B cell (primary cell): ENCODE measurements at regions not wholly inside any gene's neighbourhood (a gene's known extent, or its start where the extent isn't known, plus 50 kb on each side); places are given as distances from the start of the nearest gene placed in this dataset.

Source experiments
- ATAC-seq: fragments of 200-7000 bp; cut with Tn5 transposase; one replicate; pipeline ENCODE4 v1.10.0; 2021; ENCODE audit warnings: low read depth, mild to moderate bottlenecking, moderate number of reproducible peaks, moderate library complexity
- CTCF ChIA-PET: fragments of 350-600 bp; sonication (Branson Sonifier 250); formaldehyde crosslinking; loops from one replicate; lab custom pipeline; 2021; ENCODE audit warnings: antibody characterized with exemption, inconsistent platforms; lab: Charles Lee
- POLR2A ChIA-PET: fragments of 350-600 bp; sonication (Branson Sonifier 250); formaldehyde crosslinking; loops from one replicate; lab custom pipeline; 2021; ENCODE audit warnings: antibody characterized with exemption; lab: Charles Lee
- DNase-seq: peaks from one replicate; pipeline ENCODE4 v3.0.0; 2013
- H2AFZ ChIP-seq: 2 replicates; pipeline ENCODE4 v1.6.1; 2012; ENCODE audit warnings: mild to moderate bottlenecking, low read depth, low read length; ENCODE audit not compliant: insufficient read depth, poor library complexity, severe bottlenecking
- H3K27ac ChIP-seq, 2 donors: 1 replicate in 1 of 2; 2 replicates in 1 of 2; pipeline ENCODE4 v1.5.1; 2012 to 2013; ENCODE audit warnings: low read length in 2 of 2, mild to moderate bottlenecking in 2 of 2, moderate library complexity in 1 of 2
- H3K27me3 ChIP-seq, 4 experiments: fragments of 200-600 bp in 1 of 4; sonication (generic) in 1 of 4; replicated peaks in 1 of 4; 1 replicate in 2 of 4; 2 replicates in 2 of 4; pipeline versions ENCODE4 v1.6.1 to v1.7.0; 2013 to 2016; ENCODE audit warnings: low read length in 3 of 4, mild to moderate bottlenecking in 2 of 4, mixed read lengths in 1 of 4, moderate library complexity in 1 of 4; ENCODE audit not compliant: insufficient read depth in 4 of 4, control insufficient read depth in 3 of 4; ENCODE audit errors: control extremely low read depth in 1 of 4
- H3K36me3 ChIP-seq, 2 experiments: replicated peaks in 1 of 2; 1 replicate in 1 of 2; 2 replicates in 1 of 2; pipeline versions ENCODE4 v1.6.1 to v1.7.1; 2013; ENCODE audit warnings: low read length in 1 of 2; ENCODE audit not compliant: insufficient read depth in 2 of 2, control insufficient read depth in 1 of 2; ENCODE audit errors: control extremely low read depth in 1 of 2, extremely low read depth in 1 of 2
- H3K4me1 ChIP-seq, 2 donors: fragments of 200-600 bp in 1 of 2; sonication (generic) in 1 of 2; 1 replicate in 1 of 2; 2 replicates in 1 of 2; pipeline versions ENCODE4 v1.5.1 to v1.6.1; 2013 to 2017; ENCODE audit warnings: low read length in 2 of 2; ENCODE audit not compliant: control insufficient read depth in 2 of 2, insufficient read depth in 2 of 2
- H3K4me2 ChIP-seq: replicated peaks from 2 replicates; pipeline ENCODE3; 2012; ENCODE audit warnings: mild to moderate bottlenecking, low read depth, low read length; ENCODE audit not compliant: poor library complexity, severe bottlenecking
- H3K4me3 ChIP-seq, 5 experiments: fragments of 200-600 bp in 1 of 5; sonication (generic) in 1 of 5; 1 replicate in 3 of 5; 2 replicates in 2 of 5; pipeline versions ENCODE4 v1.5.1 to v1.7.0; 2011 to 2016; ENCODE audit warnings: low read length in 4 of 5, mild to moderate bottlenecking in 4 of 5, low read depth in 2 of 5, control low read depth in 1 of 5, moderate library complexity in 1 of 5; ENCODE audit not compliant: insufficient read depth in 1 of 5; ENCODE audit errors: control extremely low read depth in 1 of 5, extremely low read depth in 1 of 5
- H3K79me2 ChIP-seq: fragments of 200-600 bp; sonication (generic); one replicate; pipeline ENCODE4 v1.6.0; 2016; ENCODE audit warnings: low read length; ENCODE audit not compliant: control insufficient read depth, insufficient read depth
- H3K9ac ChIP-seq: fragments of 200-600 bp; sonication (generic); 2 replicates; pipeline ENCODE4 v1.6.1; 2017; ENCODE audit warnings: mild to moderate bottlenecking, low read length, moderate library complexity
- H3K9me3 ChIP-seq, 3 donors: one replicate each; pipeline versions ENCODE4 v1.6.1 to v1.7.1; 2013; ENCODE audit warnings: low read length in 2 of 3; ENCODE audit not compliant: control insufficient read depth in 2 of 3, insufficient read depth in 1 of 3; ENCODE audit errors: control extremely low read depth in 1 of 3
- H4K20me1 ChIP-seq: 2 replicates; pipeline ENCODE4 v1.6.0; 2012; ENCODE audit warnings: mild to moderate bottlenecking, low read length; ENCODE audit not compliant: insufficient read depth, control insufficient read depth, poor library complexity, severe bottlenecking
- H3K27ac Mint-ChIP-seq: one replicate; pipeline ENCODE4 v1.8.0; 2021; ENCODE audit warnings: mixed read lengths
- H3K27me3 Mint-ChIP-seq: one replicate; pipeline ENCODE4 v1.8.0; 2021; ENCODE audit warnings: mixed read lengths
- H3K4me1 Mint-ChIP-seq: one replicate; pipeline ENCODE4 v1.8.0; 2021; ENCODE audit warnings: mixed read lengths
- H3K4me3 Mint-ChIP-seq: one replicate; pipeline ENCODE4 v1.8.0; 2021; ENCODE audit warnings: mixed read lengths
- H3K9me3 Mint-ChIP-seq: one replicate; pipeline ENCODE4 v1.8.0; 2022; ENCODE audit warnings: mixed read lengths; ENCODE audit not compliant: insufficient read depth
- EZH2 ChIP-seq: IDR thresholded peaks from 2 replicates; pipeline ENCODE4 v1.6.1; 2012; ENCODE audit warnings: borderline replicate concordance, low read depth, mild to moderate bottlenecking, moderate library complexity, low read length; ENCODE audit not compliant: insufficient read depth, poor library complexity, severe bottlenecking
- WGBS: methylation state at CpG from one replicate; pipeline ENCODE4 v1.1.5; 2013; ENCODE audit warnings: missing lambda C conversion rate; ENCODE audit not compliant: insufficient coverage; 5-methylcytosine and 5-hydroxymethylcytosine counted together
- intact Hi-C: fragments of 100-400 bp; cut with micrococcal nuclease; formaldehyde crosslinking; loops from one replicate; pipeline ENCODE4 v1.10.0; 2022
- TF ChIP-seq, protein P1 (sequence below): fragments of 200-600 bp; IDR thresholded peaks from one replicate; pipeline ENCODE4 v1.8.0; 2022; ENCODE audit warnings: antibody characterized with exemption, mild to moderate bottlenecking

DNA sequence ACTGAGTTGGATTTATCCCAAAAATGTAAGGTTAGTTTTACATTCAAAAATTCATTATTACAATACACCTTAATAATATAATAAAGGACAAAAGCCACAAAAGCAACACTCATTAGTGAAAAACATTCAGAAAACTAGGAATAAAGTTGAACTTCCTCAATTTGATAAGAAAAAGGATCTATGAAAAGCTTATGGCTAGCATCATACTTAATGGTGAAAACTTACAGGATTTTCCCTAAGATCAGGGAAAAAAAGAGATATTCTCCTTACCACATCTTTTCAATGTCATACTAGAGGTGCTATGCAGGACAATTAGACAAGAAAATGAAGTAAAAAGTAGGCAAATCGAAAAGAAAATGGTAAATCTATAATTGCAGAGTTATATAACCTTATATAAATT is 279.9 kb downstream of the CGGBP1 start:
- Histone ChIP-seq H3K4me1 (no peaks in the 10 kb centered on the region), H3K4me2 (no peak overlapping the region), H3K4me3 (no peak overlapping the region), H3K9ac (no peak overlapping the region), H3K9me3 (peaks cover 0 to 2% (median 2%) of the 10 kb centered on the region in 3 donors), H3K79me2 (no peaks in the 10 kb centered on the region), H3K27me3 (no peaks in the 10 kb centered on the region), H3K36me3 (no peaks in the 10 kb centered on the region), H2AFZ (no peak overlapping the region), H3K27ac (no peak overlapping the region), H4K20me1 (no peaks in the 10 kb centered on the region)
- no peak for ATAC-seq
- no CpG with 5 or more reads among the region's 1 CpG for WGBS
- peaks cover 24% of the 10 kb centered on the region for H3K27me3 Mint-ChIP-seq
- DNase-seq, result no peak
- no peaks in the 10 kb centered on the region for H3K4me1 Mint-ChIP-seq
- peaks cover 4% of the 10 kb centered on the region for H3K9me3 Mint-ChIP-seq
- no peak for TF ChIP-seq EZH2
- TF ChIP-seq, protein P1, sequence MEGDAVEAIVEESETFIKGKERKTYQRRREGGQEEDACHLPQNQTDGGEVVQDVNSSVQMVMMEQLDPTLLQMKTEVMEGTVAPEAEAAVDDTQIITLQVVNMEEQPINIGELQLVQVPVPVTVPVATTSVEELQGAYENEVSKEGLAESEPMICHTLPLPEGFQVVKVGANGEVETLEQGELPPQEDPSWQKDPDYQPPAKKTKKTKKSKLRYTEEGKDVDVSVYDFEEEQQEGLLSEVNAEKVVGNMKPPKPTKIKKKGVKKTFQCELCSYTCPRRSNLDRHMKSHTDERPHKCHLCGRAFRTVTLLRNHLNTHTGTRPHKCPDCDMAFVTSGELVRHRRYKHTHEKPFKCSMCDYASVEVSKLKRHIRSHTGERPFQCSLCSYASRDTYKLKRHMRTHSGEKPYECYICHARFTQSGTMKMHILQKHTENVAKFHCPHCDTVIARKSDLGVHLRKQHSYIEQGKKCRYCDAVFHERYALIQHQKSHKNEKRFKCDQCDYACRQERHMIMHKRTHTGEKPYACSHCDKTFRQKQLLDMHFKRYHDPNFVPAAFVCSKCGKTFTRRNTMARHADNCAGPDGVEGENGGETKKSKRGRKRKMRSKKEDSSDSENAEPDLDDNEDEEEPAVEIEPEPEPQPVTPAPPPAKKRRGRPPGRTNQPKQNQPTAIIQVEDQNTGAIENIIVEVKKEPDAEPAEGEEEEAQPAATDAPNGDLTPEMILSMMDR, result no peak
- H3K27ac Mint-ChIP-seq, result no peak overlapping the region
- ChIA-PET POLR2A (no interaction called here), CTCF (no interaction called here)
- no peak overlapping the region for H3K4me3 Mint-ChIP-seq
- intact Hi-C loops, result no loop called here

DNA sequence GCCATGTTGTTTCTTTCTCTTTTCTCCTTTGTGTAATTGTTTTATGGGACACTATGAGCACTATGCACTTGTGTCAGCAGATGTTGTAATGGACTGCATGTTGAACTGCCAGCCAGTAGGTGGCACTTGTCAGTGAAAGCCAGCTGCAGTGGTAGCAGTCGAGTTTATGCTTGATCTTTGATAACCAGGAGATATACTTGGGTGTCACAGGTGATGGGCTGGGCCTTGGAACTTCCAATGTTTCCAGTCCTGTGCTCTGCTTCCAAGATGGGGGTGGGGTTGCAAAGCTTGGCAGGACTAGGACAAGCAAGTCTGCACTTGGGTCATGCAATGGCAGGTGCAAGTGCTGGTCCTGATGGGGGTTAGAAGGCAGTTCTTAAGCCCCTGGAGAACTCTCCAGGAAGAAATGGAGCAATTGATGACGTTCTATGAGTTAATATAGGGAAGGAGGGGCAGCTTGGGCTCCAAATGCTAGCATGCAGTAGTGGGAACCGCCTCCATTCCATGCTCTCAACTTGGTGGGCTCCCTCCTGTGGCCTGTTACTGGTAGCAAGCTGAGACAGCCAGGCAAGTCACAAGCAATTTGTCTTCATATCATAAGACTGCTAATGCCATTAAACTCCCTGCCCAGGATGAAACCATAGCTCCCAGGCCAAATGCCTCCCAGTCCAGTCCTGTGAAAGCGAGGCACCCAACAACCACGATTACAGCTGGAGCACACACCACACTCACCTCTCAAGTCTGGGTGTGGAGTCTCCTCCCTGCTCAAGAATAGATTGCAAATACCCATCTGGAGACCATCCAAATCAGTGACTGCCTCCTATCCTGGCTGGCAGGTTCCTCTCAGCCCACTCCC is 287.2 kb downstream of the CGGBP1 start:
- Histone ChIP-seq H3K36me3 (no peaks in the 10 kb centered on the region), H3K4me2 (no peak overlapping the region), H3K9me3 (no peaks in the 10 kb centered on the region), H3K4me1 (no peaks in the 10 kb centered on the region), H3K27ac (no peak overlapping the region), H4K20me1 (no peaks in the 10 kb centered on the region), H3K79me2 (no peaks in the 10 kb centered on the region), H3K27me3 (no peaks in the 10 kb centered on the region), H3K9ac (no peak overlapping the region), H3K4me3 (no peak overlapping the region), H2AFZ (no peak overlapping the region)
- H3K4me1 Mint-ChIP-seq, result no peaks in the 10 kb centered on the region
- WGBS, result 57% methylated on average over 5 of the region's 5 CpGs
- TF ChIP-seq, protein P1, result peak; percentile 76
- no peak for TF ChIP-seq EZH2
- no peak overlapping the region for H3K27ac Mint-ChIP-seq
- intact Hi-C loops, result loop anchor here (1.0 kb wide), 1 partner anchor 232 kb away; no protein-coding TSS in a partner anchor
- ChIA-PET POLR2A (no interaction called here), CTCF (interaction anchor here (0.7 to 2.7 kb wide), 15 partner anchors 9 to 512 kb away, joined by 3 to 27 read pairs (median 5); partner anchors contain the start of gene HTR1F)
- H3K27me3 Mint-ChIP-seq, result peaks cover 30% of the 10 kb centered on the region
- H3K9me3 Mint-ChIP-seq, result peaks cover 4% of the 10 kb centered on the region
- H3K4me3 Mint-ChIP-seq, result no peak overlapping the region
- DNase-seq (peak; percentile 59), ATAC-seq (peak; percentile 70)
